Cardiac fibroblast (primary cell): ENCODE measurements at regions not wholly inside any gene's neighbourhood (a gene's known extent, or its start where the extent isn't known, plus 50 kb on each side); places are given as distances from the start of the nearest gene placed in this dataset.
A peak's percentile ranks its signal among the peaks of the same experiment; 100 is the strongest.

Experiments used
- DNase-seq, 2 donors: peaks; one replicate each; pipeline versions ENCODE4 v3.0.0 to v3.0.0-alpha.2; 2010; ENCODE audit warnings: low read depth in 2 of 2
- H3K4me3 ChIP-seq, 2 donors: replicated peaks in 1 of 2; 1 replicate in 1 of 2; 2 replicates in 1 of 2; pipeline ENCODE4 v1.5.1; 2011; ENCODE audit warnings: low read depth in 2 of 2, low read length in 2 of 2, mild to moderate bottlenecking in 2 of 2, moderate library complexity in 1 of 2
- TF ChIP-seq, protein P1 (sequence below): IDR thresholded peaks from one replicate; pipeline ENCODE4 v1.5.1; 2011; ENCODE audit warnings: low read depth, mild to moderate bottlenecking, low read length, inconsistent platforms

DNA sequence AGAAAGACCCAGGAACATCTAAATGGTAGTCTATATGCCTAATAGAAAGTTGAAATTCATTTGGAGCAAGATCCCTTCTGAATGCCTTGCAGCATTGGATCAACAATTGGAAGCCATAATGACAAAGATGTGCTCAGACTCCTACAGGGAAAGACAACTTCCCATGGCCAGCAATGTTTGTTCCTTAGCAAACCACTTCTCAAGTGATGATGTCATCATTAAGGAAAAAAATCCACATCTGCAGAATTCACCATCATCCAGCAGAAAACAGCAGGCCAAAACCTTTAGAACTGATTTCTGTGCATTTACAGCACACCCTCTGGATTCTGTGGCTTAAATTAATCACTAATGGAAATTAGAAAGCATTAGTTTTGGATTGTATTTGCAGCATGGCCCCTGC lies 82.4 kb upstream of the ZIC3 start:
- DNase-seq: no peak

DNA sequence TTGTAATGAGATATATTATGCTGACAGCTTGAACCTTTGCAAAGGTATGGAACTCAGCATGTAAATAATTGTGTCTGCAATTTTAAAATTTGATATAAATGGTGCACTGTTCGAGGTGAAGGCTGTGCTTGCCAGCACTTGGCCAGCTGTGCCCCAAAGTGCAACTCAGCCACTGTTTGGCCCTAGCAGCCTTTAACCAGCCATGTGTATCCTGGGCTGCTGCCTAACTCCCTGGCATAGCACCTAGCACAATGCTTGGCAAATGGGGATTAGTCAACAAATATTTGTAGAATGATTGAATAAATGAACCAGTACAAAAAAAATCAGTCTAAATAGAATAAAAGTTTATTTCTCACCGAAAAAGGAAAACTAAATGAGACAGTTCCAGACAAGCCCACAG lies 83.8 kb upstream of the ZIC3 start:
- TF ChIP-seq, protein P1, sequence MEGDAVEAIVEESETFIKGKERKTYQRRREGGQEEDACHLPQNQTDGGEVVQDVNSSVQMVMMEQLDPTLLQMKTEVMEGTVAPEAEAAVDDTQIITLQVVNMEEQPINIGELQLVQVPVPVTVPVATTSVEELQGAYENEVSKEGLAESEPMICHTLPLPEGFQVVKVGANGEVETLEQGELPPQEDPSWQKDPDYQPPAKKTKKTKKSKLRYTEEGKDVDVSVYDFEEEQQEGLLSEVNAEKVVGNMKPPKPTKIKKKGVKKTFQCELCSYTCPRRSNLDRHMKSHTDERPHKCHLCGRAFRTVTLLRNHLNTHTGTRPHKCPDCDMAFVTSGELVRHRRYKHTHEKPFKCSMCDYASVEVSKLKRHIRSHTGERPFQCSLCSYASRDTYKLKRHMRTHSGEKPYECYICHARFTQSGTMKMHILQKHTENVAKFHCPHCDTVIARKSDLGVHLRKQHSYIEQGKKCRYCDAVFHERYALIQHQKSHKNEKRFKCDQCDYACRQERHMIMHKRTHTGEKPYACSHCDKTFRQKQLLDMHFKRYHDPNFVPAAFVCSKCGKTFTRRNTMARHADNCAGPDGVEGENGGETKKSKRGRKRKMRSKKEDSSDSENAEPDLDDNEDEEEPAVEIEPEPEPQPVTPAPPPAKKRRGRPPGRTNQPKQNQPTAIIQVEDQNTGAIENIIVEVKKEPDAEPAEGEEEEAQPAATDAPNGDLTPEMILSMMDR: no peak
- no peak overlapping the region for H3K4me3 ChIP-seq
- no peak for DNase-seq

More for the DNA sequence above, 82.4 kb upstream of the ZIC3 start:
- TF ChIP-seq, protein P1: no peak
- no peak overlapping the region for H3K4me3 ChIP-seq

DNA sequence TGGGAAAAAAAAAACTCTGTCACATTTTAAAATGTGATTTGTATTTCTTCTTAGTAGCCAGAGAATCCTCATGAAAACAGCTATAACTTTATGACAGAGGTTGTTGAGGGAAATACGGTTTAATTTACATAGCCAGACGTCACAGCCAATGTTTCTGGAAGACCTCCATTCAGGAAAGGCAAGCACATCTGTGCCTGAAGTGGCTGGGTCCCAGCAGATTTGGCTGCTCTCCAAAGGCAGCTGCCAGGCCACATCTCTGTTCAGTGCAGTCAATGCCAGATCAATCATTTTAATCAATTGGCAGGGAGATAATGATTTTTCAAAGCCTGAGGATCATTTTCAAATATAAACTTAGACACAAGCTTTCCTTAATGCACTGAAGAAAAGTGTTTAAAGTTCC lies 86.5 kb upstream of the ZIC3 start:
- H3K4me3 ChIP-seq: no peak overlapping the region
- TF ChIP-seq, protein P1: no peak
- DNase-seq: no peak

DNA sequence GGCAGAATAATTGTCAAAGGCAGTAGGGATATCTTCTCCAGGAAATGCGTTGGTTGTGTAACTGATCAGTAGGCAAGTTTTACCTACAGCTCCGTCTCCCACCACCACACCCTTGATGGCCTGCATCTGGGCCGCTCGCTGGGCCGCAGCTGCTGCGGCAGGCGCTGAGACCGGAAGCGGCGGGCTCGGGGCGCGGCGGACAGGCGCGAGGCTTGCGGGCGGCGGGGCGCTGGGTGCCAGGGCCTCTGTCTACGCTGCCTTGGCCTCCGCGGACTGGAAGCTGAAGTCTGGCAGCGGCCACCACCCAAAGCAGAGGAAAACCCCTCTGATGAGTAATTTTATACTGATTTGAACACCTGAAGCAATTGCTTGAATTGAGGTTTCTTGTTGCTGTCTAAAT lies 124.2 kb upstream of the ZIC3 start:
- TF ChIP-seq, protein P1: no peak
- DNase-seq: no peak
- H3K4me3 ChIP-seq: no peak overlapping the region

DNA sequence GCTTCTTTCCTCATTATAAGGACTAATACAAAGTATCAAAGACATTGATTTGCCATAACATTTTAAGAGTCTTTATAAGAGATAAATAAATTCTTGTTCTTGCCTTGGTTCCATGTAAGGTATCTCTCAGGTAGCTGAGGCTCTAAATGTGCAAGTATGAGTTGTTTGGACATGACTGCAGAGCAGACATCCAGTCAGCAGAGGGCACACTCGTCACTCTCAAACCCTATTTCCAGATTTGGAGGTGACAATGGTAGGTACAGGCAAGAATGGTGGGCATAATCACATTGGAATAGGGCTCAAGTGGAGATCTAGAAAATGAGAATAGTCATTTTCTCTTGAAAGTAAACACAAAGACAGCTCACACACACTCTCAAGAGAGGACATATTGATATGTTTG lies 133.3 kb upstream of the ZIC3 start:
- TF ChIP-seq, protein P1: peak; percentile 2
- no peak for DNase-seq
- no peak overlapping the region for H3K4me3 ChIP-seq

DNA sequence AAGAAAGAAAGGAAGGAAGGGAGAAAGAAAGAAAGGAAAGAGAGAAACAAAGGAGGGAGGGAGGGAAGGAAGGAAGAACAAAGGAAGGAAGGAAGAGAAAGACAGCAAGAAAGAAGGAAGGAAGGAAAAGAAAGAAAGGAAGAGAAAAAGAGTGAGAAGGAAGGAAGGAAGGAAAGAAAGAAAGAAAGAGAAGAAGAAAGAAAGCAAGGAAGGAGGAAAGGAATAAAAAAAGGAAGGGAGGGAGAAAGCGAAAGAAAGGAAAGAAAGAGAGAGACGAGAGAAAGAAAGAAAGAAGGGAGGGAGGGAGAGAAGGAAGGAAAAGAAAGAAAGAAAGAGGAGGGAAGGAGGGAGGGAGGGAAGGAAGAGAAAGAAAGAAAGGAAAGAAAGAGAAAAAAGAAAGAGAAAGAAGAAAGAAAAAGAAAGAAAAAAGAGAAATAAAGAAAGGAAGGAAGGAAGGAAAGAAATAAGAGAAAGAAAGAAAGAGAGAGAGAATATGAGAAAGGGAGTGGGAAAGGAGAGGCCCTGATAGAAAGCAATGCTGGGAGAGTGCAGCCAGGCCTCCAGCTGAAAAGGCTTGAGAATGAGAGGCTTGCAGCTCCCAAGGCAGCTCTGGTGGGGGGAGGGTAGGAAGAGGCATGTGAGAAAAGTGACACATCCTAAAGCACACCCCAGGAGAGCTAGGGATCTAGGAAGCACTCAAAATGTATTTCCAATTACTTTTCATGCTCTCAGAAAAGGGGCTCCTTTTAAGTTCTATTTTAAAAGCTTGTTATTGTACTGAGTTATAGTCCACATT lies 134.0 kb upstream of the ZIC3 start:
- H3K4me3 ChIP-seq: no peak overlapping the region
- no peak for DNase-seq
- TF ChIP-seq, protein P1: no peak
